Lower leg skin (tissue), 3 donors: ENCODE measurements at regions not wholly inside any gene's neighbourhood (a gene's known extent, or its start where the extent isn't known, plus 50 kb on each side); places are given as distances from the start of the nearest gene placed in this dataset.

Experiments
- CTCF ChIP-seq, 3 donors: fragments of 450-650 bp; IDR thresholded peaks; one replicate each; pipeline ENCODE4 v1.5.1; 2016; ENCODE audit warnings: antibody characterized with exemption in 3 of 3, mild to moderate bottlenecking in 3 of 3, moderate library complexity in 2 of 3
- POLR2A ChIP-seq, 2 donors: fragments of 450-650 bp; IDR thresholded peaks; one replicate each; pipeline ENCODE4 v1.6.1; 2016 to 2017; ENCODE audit warnings: antibody characterized with exemption in 2 of 2, mild to moderate bottlenecking in 1 of 2, moderate library complexity in 1 of 2

GRCh38 chr10:108631332-108631731 is 1292.0 kb downstream of the XPNPEP1 start:
- TF ChIP-seq CTCF (IDR thresholded peaks at IDR 0.05) (no peak), POLR2A (IDR thresholded peaks at IDR 0.05) (no peak)
